Psoas muscle (tissue), 7 donors: ENCODE measurements at regions not wholly inside any gene's neighbourhood (a gene's known extent, or its start where the extent isn't known, plus 50 kb on each side); places are given as distances from the start of the nearest gene placed in this dataset.

ENCODE experiments used
- ATAC-seq, 4 donors: fragments of 200-7000 bp; cut with Tn5 transposase; one replicate each; pipeline ENCODE4 v1.9.1; 2020; ENCODE audit warnings: moderate library complexity in 3 of 4, mild to moderate bottlenecking in 2 of 4
- DNase-seq, 2 donors: peaks; one replicate each; pipeline ENCODE4 v3.0.0-alpha.2; 2020
- H3K27ac ChIP-seq: fragments of 200-600 bp; one replicate; pipeline ENCODE4 v1.8.0; 2022
- H3K27me3 ChIP-seq, 3 donors: fragments of 200-600 bp in 1 of 3; one replicate each; pipeline versions ENCODE4 v1.6.1 to v1.8.0; 2013 to 2022; ENCODE audit warnings: low read length in 2 of 3, mild to moderate bottlenecking in 2 of 3, moderate library complexity in 1 of 3; ENCODE audit not compliant: insufficient read depth in 3 of 3
- H3K36me3 ChIP-seq, 2 donors: fragments of 200-600 bp in 1 of 2; one replicate each; pipeline versions ENCODE4 v1.6.1 to v1.8.0; 2013 to 2022; ENCODE audit warnings: low read depth in 1 of 2, mild to moderate bottlenecking in 1 of 2, moderate library complexity in 1 of 2; ENCODE audit not compliant: insufficient read depth in 1 of 2
- H3K4me1 ChIP-seq: fragments of 200-600 bp; one replicate; pipeline ENCODE4 v1.8.0; 2022
- H3K4me3 ChIP-seq: fragments of 200-600 bp; one replicate; pipeline ENCODE4 v1.8.0; 2022; ENCODE audit warnings: mild to moderate bottlenecking
- H3K9me3 ChIP-seq: fragments of 200-600 bp; one replicate; pipeline ENCODE4 v1.8.0; 2022
- CTCF ChIP-seq: fragments of 200-600 bp; IDR thresholded peaks from one replicate; pipeline ENCODE4 v1.8.0; 2022; ENCODE audit warnings: antibody characterized with exemption
- WGBS, 3 donors: extraction: QIAGEN DNeasy Blood & Tissue Kit; methylation state at CpG; one replicate each; pipeline versions ENCODE4 v1.1.6 to v1.1.7; 2013; 5-methylcytosine and 5-hydroxymethylcytosine counted together
- intact Hi-C, 2 donors: fragments of 100-400 bp; cut with DNase I; formaldehyde crosslinking; loops; one replicate each; pipeline versions ENCODE4 v1.11.0 to v1.14.2; 2022
- donor health status: healthy with polysubstance abuse.
- donor health status: DM: no; HTN: no; CAD: no; lungs with moderate emphysema.
- donor health status: Bipolar disorder and iron deficiency.
- donor health status: healthy.
- donor health status: DM: yes; HTN: yes; CAD: no.
- donor health status: DM: no; HTN: no; CAD: no.
- donor health status: DM: yes; HTN: yes; CAD: no.

DNA sequence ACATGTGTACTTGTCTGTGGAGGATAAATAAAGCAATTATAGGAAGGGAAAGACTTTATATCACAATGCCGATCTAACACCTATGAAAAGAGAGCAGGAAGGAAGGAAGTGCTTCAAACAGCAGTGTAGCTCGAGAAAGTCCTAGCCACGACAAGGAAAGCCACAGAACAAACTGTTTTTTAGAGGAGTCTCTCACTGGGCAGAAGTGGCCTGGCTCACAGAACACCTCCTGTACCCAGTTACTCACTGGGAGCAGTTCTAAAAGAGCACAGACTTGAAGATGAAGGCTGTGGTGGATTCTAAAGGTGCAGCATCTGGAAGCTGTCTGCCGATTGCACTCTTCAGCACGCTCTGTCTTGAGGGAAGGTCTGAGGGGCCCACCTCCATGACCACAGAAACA lies 248.8 kb upstream of the ATP11B start:
- no peaks in the 10 kb centered on the region for H3K9me3 ChIP-seq
- no peaks in the 10 kb centered on the region for H3K27me3 ChIP-seq
- no peak overlapping the region for H3K27ac ChIP-seq
- intact Hi-C loops = no loop called here
- DNase-seq (no peak), ATAC-seq (no peak)
- no peak overlapping the region for H3K4me3 ChIP-seq
- WGBS, 3 donors = 81 to 89% (median 82%) methylated on average over 5 of the region's 5 CpGs
- H3K36me3 ChIP-seq = no peaks in the 10 kb centered on the region
- no peaks in the 10 kb centered on the region for H3K4me1 ChIP-seq
- TF ChIP-seq CTCF = no peak

DNA sequence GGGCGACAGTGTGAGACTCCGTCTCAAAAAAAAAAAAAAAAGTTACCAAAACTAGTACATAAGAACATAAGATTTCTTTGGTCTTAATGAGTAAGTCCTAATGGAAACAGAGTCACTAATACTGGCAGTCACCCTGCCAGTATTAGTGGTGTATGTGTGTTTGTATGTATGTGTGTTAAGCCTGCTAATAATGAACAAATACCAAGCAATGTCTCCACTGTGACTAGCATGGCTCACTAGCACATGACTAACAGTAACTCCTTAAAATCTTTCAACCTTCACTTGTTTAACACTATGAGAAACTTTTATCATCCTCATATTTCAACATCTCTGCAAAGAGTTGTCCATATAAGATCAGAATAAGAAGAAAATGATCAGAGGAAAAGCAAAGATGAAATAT lies 231.0 kb upstream of the ATP11B start:
- ATAC-seq = no peak
- Histone ChIP-seq H3K9me3 (peaks cover 5% of the 10 kb centered on the region), H3K27ac (no peak overlapping the region), H3K27me3 (no peaks in the 10 kb centered on the region), H3K4me1 (no peaks in the 10 kb centered on the region), H3K4me3 (no peak overlapping the region), H3K36me3 (no peaks in the 10 kb centered on the region)
- intact Hi-C loops = no loop called here
- no peak for TF ChIP-seq CTCF
- 69 to 97% (median 72%) methylated on average over 2 of the region's 2 CpGs for WGBS, 3 donors
- no peak for DNase-seq

GRCh38 chr3:182565916-182566796 lies 227.1 kb upstream of the ATP11B start:
- intact Hi-C loops = no loop called here
- Histone ChIP-seq H3K4me1 (no peaks in the 10 kb centered on the region), H3K27ac (no peak overlapping the region), H3K27me3 (no peaks in the 10 kb centered on the region), H3K4me3 (no peak overlapping the region), H3K36me3 (no peaks in the 10 kb centered on the region), H3K9me3 (no peaks in the 10 kb centered on the region)
- DNase-seq (no peak), ATAC-seq (no peak)
- WGBS, 3 donors = 58 to 64% (median 59%) methylated on average over 6 of the region's 6 CpGs
- TF ChIP-seq CTCF = no peak

GRCh38 chr3:182567700-182568099 lies 225.6 kb upstream of the ATP11B start:
- Histone ChIP-seq H3K4me3 (no peak overlapping the region), H3K27ac (no peak overlapping the region), H3K9me3 (no peaks in the 10 kb centered on the region), H3K4me1 (no peaks in the 10 kb centered on the region), H3K36me3 (no peaks in the 10 kb centered on the region), H3K27me3 (no peaks in the 10 kb centered on the region)
- DNase-seq = no peak
- TF ChIP-seq CTCF = no peak
- ATAC-seq = no peak
- intact Hi-C loops = no loop called here
- 30 to 53% (median 36%) methylated on average over 1 of the region's 1 CpG for WGBS, 3 donors

DNA sequence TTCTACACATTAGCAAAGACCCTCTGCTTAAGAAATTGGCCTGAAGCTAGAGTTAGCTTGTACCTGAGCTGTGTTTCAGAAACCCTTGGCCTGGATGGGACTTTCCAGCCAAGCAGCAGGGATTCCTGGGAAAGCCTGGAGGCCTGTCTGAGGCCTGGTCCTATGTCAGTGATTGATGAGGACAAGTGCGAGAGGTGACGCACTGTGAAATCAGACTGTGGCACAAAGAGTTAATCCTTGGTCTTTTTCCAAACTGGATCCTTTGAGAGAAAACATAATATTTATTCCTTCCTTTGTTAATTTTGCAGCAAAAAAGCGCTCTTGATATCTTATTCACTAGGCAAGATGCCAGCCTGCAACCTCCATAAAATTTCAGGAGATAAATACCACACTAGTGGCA lies 225.0 kb upstream of the ATP11B start:
- no peaks in the 10 kb centered on the region for H3K27me3 ChIP-seq
- no peak overlapping the region for H3K27ac ChIP-seq
- H3K9me3 ChIP-seq = no peaks in the 10 kb centered on the region
- intact Hi-C loops = no loop called here
- ATAC-seq (no peak), DNase-seq (no peak)
- no peak for TF ChIP-seq CTCF
- H3K4me3 ChIP-seq = no peak overlapping the region
- H3K4me1 ChIP-seq = no peaks in the 10 kb centered on the region
- H3K36me3 ChIP-seq = no peaks in the 10 kb centered on the region
- WGBS, 3 donors = 55 to 70% (median 66%) methylated on average over 3 of the region's 3 CpGs
